Osteoblast (primary cell): ENCODE measurements at regions not wholly inside any gene's neighbourhood (a gene's known extent, or its start where the extent isn't known, plus 50 kb on each side); places are given as distances from the start of the nearest gene placed in this dataset.

Experiments
- DNase-seq: peaks from one replicate; pipeline ENCODE4 v3.0.0; 2011; ENCODE audit warnings: low spot score, mixed read lengths; ENCODE audit not compliant: insufficient read length; ENCODE audit errors: missing footprints
- H2AFZ ChIP-seq: 2 replicates; pipeline ENCODE4 v1.6.0; 2011; ENCODE audit warnings: mild to moderate bottlenecking, low read length
- H3K27ac ChIP-seq: 2 replicates; pipeline ENCODE4 v1.5.1; 2011; ENCODE audit warnings: mild to moderate bottlenecking, low read depth, low read length, moderate library complexity
- H3K27me3 ChIP-seq: 2 replicates; pipeline ENCODE4 v1.6.0; 2012; ENCODE audit warnings: mild to moderate bottlenecking, control low read depth, inconsistent platforms, low read length, moderate library complexity; ENCODE audit not compliant: insufficient read depth
- H3K36me3 ChIP-seq: 2 replicates; pipeline ENCODE4 v1.5.1; 2011; ENCODE audit warnings: mild to moderate bottlenecking, low read length, control low read depth, moderate library complexity; ENCODE audit not compliant: insufficient read depth
- H3K4me1 ChIP-seq: 2 replicates; pipeline ENCODE4 v1.5.1; 2011; ENCODE audit warnings: mild to moderate bottlenecking, low read length, control low read depth, moderate library complexity; ENCODE audit not compliant: insufficient read depth
- H3K4me2 ChIP-seq: 2 replicates; pipeline ENCODE4 v1.6.0; 2011; ENCODE audit warnings: mild to moderate bottlenecking, low read length; ENCODE audit not compliant: insufficient read depth
- H3K4me3 ChIP-seq: fragments of 200-600 bp; sonication (generic); 3 replicates; pipeline ENCODE4 v1.5.1; 2012; ENCODE audit warnings: mild to moderate bottlenecking, low read length, inconsistent platforms; ENCODE audit not compliant: insufficient read depth
- H3K79me2 ChIP-seq: 2 replicates; pipeline ENCODE4 v1.6.0; 2012; ENCODE audit warnings: mild to moderate bottlenecking, low read length, control low read depth, inconsistent platforms; ENCODE audit not compliant: insufficient read depth
- H3K9me3 ChIP-seq: 2 replicates; pipeline ENCODE4 v1.5.1; 2011; ENCODE audit warnings: low read depth, low read length, control low read depth
- H4K20me1 ChIP-seq: 2 replicates; pipeline ENCODE4 v1.6.0; 2012; ENCODE audit warnings: mild to moderate bottlenecking, low read length, control low read depth; ENCODE audit not compliant: insufficient read depth
- TF ChIP-seq, protein P1 (sequence below): IDR thresholded peaks from 2 replicates; pipeline ENCODE4 v1.5.1; 2011; ENCODE audit warnings: mild to moderate bottlenecking, low read depth, low read length, moderate library complexity; ENCODE audit errors: extremely low read depth

DNA sequence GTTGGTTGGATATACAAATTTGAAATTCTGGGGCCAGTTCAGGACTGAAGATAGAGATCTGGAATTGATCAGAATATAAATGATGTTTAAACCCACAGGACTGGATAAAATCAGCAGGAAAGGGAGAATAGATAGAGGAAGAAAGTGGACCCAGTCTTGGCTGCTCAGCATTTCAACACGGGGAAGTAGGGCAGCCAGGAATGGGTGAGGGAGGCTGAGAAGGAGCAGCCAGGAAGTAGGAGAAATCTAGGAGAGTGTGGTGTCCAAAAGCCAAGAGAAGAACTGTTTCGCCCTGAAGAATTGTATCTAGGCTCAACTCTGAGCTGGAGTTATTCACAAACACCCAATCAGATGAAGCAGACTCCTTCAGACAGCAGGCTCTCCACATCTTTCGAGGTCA, 197.9 kb downstream of the CDCA7 start:
- no peak overlapping the region for H3K27ac ChIP-seq
- H3K36me3 ChIP-seq: no peaks in the 10 kb centered on the region
- no peaks in the 10 kb centered on the region for H4K20me1 ChIP-seq

DNA sequence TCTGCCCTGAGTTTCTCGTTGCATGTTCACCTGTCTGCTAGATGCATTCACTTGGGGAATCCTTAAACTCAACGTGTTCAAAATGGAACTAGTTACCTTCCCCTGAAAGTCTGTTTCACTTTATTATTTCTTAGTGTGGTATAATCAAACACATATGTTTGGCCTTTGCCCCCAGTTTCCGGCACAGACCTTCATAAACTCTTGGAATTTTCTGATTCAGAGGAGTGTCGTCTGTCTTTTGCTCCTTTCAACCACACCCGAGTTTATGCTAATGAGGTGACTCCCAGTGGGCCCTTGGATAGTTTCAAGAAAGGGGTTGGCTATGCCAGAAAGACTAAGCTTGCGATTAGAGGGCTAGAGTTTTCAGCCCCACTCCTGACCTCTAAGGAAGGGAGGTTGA, 198.9 kb downstream of the CDCA7 start:
- Histone ChIP-seq H3K36me3 (no peaks in the 10 kb centered on the region), H3K9me3 (no peaks in the 10 kb centered on the region), H3K4me2 (peak overlapping the region; percentile 12), H3K4me1 (no peaks in the 10 kb centered on the region), H3K27me3 (peaks cover 23% of the 10 kb centered on the region), H3K4me3 (no peak overlapping the region), H2AFZ (no peak overlapping the region), H3K27ac (no peak overlapping the region), H3K79me2 (no peaks in the 10 kb centered on the region), H4K20me1 (no peaks in the 10 kb centered on the region)
- DNase-seq: peak; percentile 69
- TF ChIP-seq, protein P1, sequence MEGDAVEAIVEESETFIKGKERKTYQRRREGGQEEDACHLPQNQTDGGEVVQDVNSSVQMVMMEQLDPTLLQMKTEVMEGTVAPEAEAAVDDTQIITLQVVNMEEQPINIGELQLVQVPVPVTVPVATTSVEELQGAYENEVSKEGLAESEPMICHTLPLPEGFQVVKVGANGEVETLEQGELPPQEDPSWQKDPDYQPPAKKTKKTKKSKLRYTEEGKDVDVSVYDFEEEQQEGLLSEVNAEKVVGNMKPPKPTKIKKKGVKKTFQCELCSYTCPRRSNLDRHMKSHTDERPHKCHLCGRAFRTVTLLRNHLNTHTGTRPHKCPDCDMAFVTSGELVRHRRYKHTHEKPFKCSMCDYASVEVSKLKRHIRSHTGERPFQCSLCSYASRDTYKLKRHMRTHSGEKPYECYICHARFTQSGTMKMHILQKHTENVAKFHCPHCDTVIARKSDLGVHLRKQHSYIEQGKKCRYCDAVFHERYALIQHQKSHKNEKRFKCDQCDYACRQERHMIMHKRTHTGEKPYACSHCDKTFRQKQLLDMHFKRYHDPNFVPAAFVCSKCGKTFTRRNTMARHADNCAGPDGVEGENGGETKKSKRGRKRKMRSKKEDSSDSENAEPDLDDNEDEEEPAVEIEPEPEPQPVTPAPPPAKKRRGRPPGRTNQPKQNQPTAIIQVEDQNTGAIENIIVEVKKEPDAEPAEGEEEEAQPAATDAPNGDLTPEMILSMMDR: no peak

More for the DNA sequence above, 197.9 kb downstream of the CDCA7 start:
- TF ChIP-seq, protein P1: no peak
- Histone ChIP-seq H3K4me3 (no peak overlapping the region), H3K9me3 (no peaks in the 10 kb centered on the region), H3K79me2 (no peaks in the 10 kb centered on the region), H3K27me3 (peaks cover 15% of the 10 kb centered on the region), H3K4me2 (no peak overlapping the region), H3K4me1 (no peaks in the 10 kb centered on the region), H2AFZ (no peak overlapping the region)
- DNase-seq: no peak

DNA sequence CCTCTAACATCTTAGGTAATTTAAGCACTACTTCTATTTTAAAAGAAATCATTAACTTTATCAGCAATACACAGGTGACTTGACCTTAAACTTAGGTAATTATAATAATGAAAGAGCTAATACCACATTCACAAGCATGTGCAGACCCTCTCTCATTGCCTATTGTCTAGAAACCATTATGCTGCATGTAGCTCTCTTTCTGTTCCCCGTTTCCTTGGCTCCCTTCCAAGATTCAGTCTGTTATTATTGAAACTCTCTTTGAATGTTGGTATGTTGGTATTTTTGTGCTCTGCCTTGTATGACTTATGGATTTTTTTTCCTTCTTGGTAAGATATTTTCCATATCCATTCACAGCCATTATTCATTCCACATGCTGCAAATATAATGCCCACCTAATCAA, 201.2 kb downstream of the CDCA7 start:
- H3K4me1 ChIP-seq: no peaks in the 10 kb centered on the region
- no peak overlapping the region for H3K27ac ChIP-seq
- no peak for DNase-seq
- no peak overlapping the region for H3K4me2 ChIP-seq
- H3K4me3 ChIP-seq: no peak overlapping the region
- no peaks in the 10 kb centered on the region for H3K9me3 ChIP-seq
- TF ChIP-seq, protein P1: no peak
- no peaks in the 10 kb centered on the region for H3K79me2 ChIP-seq
- no peaks in the 10 kb centered on the region for H3K36me3 ChIP-seq
- H4K20me1 ChIP-seq: no peaks in the 10 kb centered on the region
- no peak overlapping the region for H2AFZ ChIP-seq
- peaks cover 31% of the 10 kb centered on the region for H3K27me3 ChIP-seq

DNA sequence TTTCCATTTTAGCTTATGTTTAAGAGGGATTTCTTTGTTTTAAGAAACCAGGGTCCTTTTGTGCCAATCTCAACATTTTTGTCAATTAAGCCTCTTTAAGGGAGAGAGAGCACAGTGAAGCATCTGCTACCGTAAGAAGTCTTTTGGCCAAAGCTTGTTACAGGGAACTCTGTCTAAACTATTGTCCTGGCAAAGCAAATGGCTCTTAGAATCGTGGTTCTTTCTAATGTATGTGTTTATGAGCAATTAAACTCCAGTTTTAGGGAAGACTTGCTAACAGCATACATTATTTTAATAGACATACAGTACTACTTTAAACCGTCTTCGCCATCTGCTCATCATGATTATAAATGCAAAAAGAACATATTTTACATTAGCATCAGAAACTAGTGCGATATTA, 202.1 kb downstream of the CDCA7 start:
- Histone ChIP-seq H3K4me3 (no peak overlapping the region), H3K4me1 (no peaks in the 10 kb centered on the region), H4K20me1 (no peaks in the 10 kb centered on the region), H3K27me3 (peaks cover 31% of the 10 kb centered on the region), H3K36me3 (no peaks in the 10 kb centered on the region), H3K79me2 (no peaks in the 10 kb centered on the region), H3K4me2 (no peak overlapping the region), H3K27ac (no peak overlapping the region), H3K9me3 (no peaks in the 10 kb centered on the region), H2AFZ (no peak overlapping the region)
- TF ChIP-seq, protein P1: no peak
- no peak for DNase-seq
